Adrenal gland (tissue), 5 donors: ENCODE measurements at regions not wholly inside any gene's neighbourhood (a gene's known extent, or its start where the extent isn't known, plus 50 kb on each side); places are given as distances from the start of the nearest gene placed in this dataset.
"Not testable (repeated sequence)": the region's sequence is repeated elsewhere in the genome, so short reads cannot be mapped to it uniquely, and the experiment has no call there.

Experiments used
- CTCF ChIP-seq, 6 experiments: fragments of 450-650 bp in 4 of 6; fragments of 200-600 bp in 2 of 6; sonication (generic) in 1 of 6; IDR thresholded peaks; 1 replicate in 5 of 6; 2 replicates in 1 of 6; pipeline versions ENCODE4 v1.5.1 to v1.8.0; 2016 to 2021; ENCODE audit warnings: antibody characterized with exemption in 6 of 6, mild to moderate bottlenecking in 2 of 6, moderate library complexity in 1 of 6
- POLR2A ChIP-seq, 2 donors: fragments of 450-650 bp; IDR thresholded peaks; one replicate each; pipeline ENCODE4 v1.6.1; 2017; ENCODE audit warnings: antibody characterized with exemption in 2 of 2, mild to moderate bottlenecking in 2 of 2, moderate library complexity in 1 of 2
- donor health status: DM: no; HTN: no; CAD: no.

GRCh38 chr1:120609834-120610233 is 113.9 kb upstream of the NBPF26 start:
- not testable (repeated sequence) for TF ChIP-seq CTCF, POLR2A (IDR thresholded peaks at IDR 0.05)
